ENCODE measurements at regions not wholly inside any gene's neighbourhood (a gene's known extent, or its start where the extent isn't known, plus 50 kb on each side); places are given as distances from the start of the nearest gene placed in this dataset.

DNA sequence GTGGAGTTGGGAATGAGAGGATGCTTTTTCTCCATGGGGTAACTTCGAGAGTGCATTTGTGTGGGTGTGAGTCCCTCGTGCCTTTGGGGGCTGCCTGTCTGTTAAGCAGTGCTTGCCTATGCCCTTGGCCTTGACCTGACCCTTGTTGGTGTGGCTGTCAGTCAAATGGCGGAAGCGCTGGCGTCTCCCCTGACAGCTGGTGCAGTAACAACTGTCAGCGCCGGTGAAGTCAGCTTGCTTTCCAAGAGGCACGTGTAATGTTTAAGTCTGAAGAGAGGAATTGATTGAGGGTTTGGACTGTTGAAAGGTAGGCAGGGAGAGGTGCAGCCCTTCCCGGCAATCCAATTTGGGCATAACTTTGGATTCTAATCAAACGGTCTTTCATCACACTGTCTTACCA is 211.3 kb downstream of the AACS start:
- no peak for FAIRE-seq

DNA sequence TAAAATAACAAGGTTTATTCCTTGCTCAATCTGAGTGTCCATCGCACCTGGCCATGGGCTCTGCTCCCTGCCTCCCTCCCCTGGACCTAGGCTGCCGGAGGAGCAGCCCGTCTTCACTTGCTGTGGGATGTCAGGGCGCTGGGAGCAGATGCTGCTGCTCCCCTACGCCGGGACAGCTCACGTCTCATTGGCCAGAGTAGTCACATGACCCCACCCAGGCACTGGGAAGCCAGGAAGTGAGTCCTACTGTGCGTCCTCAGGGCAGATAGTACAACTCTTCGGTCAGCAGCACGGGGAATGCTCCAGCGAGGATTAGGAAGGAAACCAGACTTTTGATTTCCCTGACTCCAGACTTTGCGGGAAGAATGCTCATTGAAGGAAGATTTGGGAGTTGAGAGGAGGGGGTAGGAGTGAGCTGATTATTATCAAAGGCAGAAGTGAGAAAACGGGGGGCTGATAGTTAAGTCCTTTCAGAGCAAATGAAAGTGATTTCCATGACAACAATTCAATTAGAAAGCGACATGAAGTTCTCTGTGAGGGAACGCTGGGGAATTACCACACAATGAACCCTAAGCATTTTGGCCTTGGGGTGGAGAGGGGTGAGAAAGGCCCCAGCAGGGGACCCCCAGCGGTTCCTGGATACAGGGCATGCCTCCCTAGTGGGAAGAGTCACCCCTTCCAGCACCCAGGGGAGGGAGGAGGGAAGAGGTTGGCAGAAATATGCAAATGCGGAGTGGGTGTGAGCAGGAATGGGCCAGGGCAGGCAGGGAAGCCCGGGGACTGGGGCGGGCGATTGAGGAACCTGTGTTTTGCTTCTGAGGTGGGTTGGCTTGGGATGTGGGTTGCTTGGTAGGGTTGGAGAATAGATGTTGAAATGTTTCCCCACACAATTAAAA is 215.5 kb downstream of the AACS start:
- FAIRE-seq, result no peak

DNA sequence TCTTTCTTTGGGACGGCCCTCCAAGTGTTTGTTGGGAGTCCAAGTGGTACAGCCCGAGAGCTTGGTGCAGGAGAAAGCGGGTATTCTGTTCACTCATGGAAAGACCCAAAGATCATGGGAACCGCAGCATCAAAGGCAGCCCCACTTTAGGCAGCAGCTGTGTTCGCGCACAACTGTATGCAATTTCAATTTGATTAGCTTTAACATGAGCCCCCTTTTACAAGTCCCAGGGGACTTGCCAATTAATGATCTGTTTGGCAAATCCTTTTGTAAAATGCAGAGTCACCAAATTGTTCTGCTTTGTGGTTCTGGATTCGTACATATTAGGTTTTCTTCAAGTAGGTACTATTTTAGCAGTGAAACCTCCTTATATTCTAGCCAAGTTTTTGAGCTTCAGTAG is 217.7 kb downstream of the AACS start:
- FAIRE-seq, result no peak

DNA sequence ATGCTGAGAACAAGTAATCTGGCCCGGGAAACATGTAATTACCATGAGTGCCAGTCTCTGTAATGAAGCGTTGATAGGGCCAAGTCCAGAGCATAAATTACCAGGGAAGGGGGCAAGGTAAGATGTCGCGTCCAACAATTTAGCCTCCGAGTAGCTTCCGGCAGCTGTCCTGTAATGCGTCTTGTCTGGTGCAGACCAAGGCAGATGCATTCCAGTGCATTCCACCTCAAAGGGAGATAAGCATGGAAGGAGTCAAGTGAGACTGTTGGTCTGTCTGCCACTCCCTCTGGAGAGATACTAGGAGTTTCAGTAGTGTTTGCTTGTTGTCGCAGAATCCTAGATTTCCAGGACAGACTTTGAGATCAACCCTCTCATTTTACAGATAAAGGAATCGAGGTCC is 218.3 kb downstream of the AACS start:
- no peak for FAIRE-seq

DNA sequence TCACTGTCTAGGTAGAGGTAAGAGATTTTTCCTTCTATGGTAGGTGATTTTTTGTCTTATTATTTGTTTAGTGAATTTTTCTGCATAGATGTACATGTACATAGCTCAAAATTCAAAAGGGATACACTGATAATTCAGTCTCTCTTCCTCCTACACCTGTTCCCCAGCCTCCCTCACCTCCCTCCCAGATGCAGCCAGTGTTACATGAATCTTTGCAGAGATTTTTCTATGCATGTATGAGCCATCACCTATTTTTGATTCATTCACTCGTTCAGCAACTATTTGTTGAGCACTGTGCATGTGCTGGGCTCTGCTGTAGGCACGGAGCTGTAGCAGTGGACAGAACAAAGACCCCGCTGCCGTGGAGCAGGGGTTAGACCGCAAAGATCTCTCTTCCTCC is 218.9 kb downstream of the AACS start:
- no peak for FAIRE-seq

DNA sequence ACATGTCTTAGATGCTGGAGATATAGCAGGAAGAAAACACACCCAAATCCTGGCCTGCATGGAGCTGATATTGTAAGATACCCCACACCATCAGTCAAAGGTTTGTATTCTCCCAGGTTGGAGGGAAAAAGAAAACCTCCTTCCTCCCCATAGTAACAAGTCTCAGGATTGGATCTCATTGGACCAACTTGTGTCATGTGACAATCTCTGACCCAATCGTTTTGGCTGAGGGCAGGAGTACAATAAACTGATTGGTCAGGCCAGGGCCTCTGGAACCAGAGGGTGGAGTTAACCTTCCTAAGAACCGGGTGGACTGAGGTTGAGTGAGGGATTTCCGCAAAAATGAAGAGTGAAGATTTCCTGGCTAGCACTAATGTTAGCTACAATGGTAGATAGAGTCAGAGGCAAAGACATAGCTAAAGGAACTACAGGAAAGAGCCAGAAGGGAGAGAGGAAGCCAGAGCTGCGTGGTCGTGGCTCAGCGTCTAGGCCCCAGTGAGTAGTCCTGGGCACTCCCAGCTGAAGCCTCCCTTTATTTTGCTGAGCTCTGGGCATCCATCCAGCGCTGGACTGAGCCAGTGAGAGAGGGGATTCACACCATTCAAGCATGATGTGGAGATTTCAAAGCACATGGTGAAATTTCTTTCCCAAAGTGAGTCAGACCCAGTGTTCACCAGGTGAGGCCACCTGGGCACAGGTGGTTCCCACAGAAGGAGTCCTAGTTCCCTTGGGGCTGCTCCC is 219.9 kb downstream of the AACS start:
- FAIRE-seq, result no peak

DNA sequence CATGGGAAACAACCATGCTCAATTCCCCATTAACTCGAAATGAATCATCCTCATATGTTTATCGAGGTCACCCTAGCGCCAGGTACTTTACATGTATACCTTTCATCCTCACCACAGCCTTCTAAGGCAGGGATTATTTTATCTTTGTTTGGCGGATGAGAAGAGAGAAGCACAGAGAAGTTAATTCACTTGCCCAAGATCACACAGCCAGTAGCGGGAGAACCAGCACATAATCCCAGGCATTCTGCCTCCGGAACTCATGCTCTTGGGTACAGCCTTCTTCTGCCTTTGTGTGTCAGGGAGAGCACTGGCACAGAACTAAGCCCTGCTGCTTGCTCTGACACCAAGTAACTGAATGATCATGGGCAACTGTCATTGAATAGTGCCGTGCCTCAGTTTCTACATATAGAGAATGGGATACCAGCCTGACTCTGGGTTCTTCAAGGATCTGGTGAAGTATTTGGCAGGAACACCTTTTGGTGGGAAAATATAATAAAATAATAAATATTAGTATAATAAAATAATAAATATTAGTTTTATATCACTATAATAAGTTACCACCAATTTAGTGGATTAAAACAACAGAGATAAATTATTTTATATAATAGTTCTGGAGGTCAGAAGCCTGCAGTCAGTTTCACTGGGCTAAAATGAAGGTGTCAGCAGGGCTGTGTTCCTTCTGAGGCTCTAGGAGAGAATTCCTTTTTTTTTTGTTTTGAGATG is 220.9 kb downstream of the AACS start:
- FAIRE-seq, result no peak

DNA sequence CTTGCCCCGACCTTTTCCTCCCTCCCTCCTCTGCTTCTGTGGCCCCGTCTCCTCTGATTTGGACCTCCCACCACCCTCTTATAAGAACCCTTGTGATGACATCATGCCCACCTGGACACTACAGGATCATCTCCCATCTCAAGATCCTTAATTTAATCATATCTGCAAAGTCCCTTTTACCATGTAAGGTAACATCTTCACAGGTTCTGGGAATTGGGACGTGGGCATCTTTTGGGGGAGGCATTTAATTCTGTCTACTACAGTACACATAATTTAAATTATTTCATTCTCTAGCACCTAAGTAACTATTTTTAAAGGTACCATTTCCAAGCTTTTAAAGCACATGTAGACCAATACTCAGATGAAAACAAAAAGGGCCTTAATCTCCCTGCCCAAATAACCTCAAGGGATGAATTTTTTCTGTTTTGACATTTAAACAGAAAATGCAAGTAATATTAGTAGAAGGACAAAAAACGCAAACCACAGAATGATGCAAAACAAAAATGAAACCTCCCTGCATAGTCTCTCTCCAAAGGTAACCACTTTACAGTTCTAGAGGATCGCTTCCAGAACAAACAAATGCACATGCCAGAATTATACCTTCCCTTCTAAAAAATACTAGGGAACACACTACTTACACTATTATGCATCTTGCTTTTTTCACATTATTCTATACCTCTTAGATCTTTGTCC is 222.1 kb downstream of the AACS start:
- no peak for FAIRE-seq

DNA sequence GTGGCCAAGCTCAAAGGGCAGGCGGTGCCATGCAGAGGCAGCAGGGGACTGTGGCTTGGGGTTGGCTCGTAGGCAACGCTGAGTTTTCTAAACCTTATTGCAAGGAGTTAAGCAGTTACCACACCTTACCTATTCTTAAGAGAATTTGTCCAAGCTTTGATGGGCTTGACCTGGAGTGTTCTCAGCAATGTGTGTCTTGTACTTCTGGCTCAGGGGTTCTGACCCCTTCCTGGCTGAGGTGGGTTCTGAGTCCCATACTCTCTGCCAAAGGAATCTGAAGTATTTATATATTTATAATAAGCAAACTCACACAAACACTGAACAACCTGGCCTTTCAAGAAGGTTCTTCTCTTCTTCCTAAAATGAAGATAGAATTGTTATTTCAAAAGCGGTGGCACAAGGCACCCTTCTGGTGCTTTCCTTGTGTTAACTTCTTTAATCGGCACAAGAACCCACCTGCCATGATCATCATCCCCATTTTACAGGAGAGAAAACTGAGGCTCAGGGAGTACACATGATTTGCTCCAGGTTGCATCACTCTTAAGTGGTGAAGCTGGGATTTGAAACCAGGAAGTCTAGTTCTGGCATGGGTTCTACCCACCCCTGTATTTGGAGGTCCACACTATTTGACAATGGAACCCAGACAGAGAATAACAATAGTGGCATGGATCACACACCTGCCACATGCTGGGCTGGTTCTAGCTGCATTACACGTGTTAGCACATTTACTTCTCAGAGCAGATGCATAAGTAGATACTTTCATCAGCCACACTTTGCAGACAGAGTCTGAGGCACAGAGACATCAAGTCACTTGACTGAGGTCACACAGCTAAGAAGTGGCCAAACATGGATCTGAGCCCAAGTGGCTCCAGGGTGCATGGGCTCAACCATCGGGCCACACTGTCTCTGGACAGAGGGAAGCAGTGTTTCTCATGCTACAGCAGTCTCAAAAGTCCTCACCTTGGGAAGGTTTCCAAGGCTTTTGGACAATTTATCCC is 224.0 kb downstream of the AACS start:
- no peak for FAIRE-seq

DNA sequence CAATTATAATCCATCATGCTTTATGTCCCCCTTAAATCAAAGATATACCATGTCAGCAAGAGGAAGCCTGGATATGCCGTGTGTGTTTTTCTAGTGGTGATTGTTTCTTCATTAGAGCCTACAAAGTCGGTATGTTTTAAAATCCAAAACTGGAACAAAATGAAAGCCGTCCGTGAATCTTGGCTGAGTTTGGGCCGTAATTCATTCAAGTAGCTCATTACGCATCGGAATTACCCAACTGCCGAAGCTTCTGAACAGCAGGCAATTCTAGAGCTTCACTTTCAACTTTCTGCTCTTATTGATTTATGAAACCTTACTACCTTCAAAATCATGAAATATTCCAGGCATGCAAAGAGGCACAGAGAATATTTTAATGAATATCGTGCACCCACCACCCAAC is 224.7 kb downstream of the AACS start:
- FAIRE-seq, result no peak

DNA sequence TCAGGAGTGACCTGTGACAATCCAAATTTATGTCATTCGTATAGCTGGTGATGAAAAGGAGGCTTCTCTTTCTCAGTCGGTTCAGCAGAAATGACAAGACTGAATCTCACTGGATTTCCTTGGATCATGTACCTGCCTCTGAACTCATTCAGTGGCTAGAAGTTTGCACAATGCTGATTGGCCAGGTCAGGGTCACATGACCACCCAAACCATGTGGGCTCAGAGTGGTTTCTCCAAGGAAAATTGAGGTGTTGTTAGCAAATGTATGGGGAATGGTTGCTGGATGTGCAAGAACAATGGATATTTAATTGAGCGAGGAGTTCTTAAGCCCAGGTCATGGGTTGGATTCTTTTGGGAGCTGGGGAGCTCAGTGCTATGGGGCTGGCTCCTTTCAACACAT is 227.5 kb downstream of the AACS start:
- FAIRE-seq, result no peak

DNA sequence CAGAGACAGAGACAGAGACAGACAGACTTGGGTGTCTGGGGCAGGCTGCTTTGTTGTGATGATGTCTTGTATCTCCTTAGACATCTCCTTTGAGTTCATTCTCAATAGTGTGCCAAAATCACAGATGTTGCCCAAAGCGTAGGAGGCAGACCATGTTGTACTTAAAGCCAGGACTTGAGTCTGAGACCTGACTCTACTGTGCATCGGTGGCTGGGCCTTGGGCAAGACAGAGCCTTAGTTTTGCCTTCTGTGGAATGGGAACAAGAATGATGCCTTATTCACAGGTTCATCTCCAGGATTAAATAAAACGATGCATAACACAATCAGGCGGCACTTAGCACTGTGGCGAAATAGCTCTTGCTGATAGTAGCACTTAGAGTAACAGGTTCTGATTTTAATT is 230.3 kb downstream of the AACS start:
- no peak for FAIRE-seq

DNA sequence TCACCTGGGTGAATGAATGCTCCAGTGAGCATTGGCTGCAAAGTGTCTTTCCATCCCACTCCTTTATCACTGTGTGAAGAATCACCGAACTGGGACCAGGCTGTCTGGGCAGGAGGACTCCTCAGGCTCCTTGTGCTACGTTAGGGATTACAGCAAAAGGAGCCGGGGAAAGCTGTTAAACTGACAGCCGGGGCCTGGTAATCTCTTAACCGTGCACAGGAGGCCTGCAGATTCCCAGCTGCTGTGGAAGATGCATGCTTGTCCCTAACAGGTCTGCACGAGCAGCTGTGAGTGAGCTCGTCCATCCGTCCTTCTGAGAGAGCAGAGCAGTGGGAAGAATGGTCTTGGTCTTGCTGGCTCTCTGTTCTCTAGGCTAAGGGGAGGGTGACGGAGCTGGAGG is 231.5 kb downstream of the AACS start:
- FAIRE-seq, result no peak

DNA sequence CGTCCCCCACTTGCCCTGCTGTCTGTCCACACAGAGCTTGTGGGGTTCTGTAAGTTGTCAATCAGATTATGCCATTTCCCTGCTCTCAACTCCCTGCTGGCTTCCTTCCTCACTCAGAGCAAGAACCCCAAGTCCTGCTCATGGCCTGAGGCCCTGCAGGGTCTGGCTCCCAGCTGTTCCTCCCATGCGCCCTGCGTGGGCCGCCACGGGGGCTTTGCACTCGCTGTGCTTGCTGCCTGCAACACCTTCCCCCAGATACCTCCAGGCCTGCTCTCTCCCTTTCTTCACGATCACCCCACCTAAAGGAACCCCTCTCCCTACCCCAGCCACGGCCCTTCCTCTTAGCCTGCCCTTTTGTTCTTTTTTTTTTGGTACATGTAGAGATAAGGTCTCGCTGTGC is 234.6 kb downstream of the AACS start:
- FAIRE-seq, result no peak

DNA sequence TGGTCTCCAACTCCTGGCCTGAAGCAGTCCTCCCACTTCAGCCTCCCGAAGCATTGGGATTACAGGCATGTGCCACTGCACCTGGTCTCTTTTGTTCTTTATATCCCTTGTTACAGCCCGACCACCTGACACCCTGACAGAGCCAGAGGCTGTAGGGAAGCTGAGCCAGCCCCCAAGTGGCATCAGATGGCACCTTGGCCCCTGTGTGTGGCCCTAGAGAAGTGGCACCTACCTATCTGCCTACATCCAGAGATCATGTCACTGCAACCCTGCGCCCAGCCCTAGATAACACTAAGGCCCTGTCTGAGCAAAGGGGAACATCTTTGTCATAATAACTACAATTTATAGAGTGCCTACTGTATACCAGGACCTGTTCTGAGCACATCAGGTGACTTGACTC is 235.0 kb downstream of the AACS start:
- no peak for FAIRE-seq

DNA sequence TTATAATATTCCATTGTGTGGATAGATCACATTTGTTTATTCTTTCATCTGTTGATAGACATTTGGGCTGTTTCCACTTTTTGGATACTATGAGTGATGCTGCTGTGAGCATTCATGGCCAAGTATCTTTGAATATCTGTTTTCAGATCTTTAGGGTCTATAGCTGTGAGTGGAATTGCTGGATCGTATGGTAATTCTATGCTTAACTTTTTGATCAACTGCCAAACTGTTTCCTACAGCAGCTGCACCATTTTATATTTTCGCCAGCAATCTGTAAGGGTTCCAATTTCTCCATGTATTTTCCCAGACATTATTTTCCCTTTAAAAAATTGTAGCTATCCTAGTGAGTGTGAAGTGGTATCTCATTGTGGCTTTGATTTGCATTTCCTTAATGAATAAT is 238.1 kb downstream of the AACS start:
- no peak for FAIRE-seq

DNA sequence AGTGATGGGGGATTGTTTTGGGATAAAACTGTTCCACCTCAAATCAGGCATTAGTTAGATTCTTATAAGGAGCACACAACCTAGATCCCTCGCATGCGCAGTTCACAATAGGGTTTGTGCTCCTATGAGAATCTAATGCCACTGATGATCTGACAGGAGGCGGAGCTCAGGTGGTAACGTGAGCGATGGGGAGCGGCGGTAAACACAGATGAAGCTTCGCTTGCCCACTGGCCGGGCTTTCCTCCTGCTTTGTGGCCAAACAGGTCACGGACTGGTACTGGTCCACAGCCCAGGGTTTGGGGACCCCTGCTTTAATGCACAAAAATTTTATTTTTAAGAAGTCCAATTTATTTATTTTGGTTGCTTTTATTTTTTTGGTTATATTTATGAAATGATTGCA is 238.8 kb downstream of the AACS start:
- no peak for FAIRE-seq

DNA sequence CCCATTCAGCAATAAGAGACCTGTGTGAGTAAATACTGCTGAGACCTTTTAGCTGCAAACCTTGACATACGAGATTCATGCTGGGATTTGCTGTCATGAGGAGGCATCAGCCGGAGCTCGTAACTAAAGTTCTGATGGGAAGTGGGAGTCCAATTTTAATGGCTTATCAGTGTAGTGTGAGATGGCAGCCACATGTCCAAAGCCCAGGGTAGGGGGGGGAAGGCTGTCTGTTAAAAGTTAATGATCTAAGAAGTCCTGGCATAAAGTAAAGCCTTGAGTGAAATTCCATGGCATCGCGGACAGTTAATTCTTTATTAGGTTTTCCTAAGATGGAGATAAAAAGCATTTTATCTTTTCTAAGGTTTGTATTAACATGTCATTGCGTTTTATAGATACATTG is 240.0 kb downstream of the AACS start:
- FAIRE-seq, result no peak

DNA sequence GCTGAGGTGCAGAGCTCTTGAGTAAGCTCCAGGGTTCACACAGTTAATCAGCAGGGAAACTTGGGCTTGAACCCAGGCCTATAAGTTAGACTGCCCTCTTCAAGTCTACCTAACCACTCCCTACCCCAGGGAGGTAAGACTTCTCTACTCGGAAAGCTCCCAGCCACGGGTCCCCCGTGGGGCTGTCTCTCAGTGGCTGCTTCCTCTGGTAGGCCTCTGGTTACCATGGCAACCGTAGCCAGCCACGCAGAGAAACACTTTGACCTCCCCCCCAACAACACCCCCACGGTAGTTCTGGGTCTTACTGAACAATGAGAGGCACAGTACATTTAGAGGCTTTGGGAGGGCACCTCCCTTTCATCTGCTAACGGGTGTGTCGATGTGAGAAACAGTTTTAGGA is 245.2 kb downstream of the AACS start:
- no peak for FAIRE-seq

DNA sequence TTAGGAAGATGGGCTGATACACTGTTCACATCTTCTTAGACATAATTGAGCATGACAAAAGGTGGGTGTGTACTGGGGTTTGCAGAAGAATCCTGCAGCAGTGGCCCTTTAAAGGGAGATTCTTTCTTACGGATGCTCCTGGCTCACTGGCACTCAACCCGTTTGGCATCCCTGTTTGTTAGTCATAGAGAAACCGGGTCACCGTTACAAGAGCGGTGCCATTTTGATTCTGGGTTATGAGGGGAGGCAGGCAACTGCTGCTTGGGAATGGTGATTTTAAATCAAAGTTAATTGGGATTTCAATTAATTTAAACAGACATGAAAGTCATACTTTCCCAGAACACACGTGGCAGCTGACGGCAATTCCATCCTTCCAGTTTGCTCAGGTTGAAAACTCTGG is 245.8 kb downstream of the AACS start:
- no peak for FAIRE-seq

DNA sequence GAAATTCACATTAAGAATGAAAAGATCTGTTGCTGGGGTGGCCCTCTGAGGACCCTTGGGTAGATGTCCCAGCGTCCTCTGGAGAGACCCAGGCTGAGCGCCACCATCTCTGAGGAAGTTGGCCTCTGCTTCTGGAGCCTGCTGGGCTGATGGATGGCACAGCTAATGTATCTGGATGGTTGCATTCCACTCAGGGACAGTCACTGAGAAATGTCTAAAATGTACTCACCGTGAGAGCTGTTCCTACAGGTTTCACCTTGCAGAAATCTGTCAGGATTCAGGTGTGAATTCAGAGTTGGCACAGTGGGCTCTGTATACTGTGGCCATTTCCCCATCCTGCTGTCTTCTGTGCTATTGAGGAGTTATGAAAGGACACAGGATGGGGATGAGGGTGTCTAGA is 247.2 kb downstream of the AACS start:
- no peak for FAIRE-seq

Data from colon (tissue), 2 donors.